GM12892 (cell line): ENCODE measurements at regions not wholly inside any gene's neighbourhood (a gene's known extent, or its start where the extent isn't known, plus 50 kb on each side); places are given as distances from the start of the nearest gene placed in this dataset.

Source experiments
- DNase-seq: peaks from one replicate; pipeline ENCODE4 v3.0.0; 2011; ENCODE audit not compliant: insufficient read length
- FAIRE-seq: peaks from 2 replicates; lab custom pipeline; 2011; peaks lifted over from hg19 to GRCh38; lab: Jason Lieb, UNC
- POLR2A ChIP-seq: IDR thresholded peaks from 2 replicates; pipeline ENCODE4 v1.6.1; 2011; ENCODE audit warnings: low read depth, low read length, control low read depth
- POLR2AphosphoS5 ChIP-seq: IDR thresholded peaks from 2 replicates; pipeline ENCODE4 v1.6.1; 2011; ENCODE audit warnings: low read depth, low read length, control low read depth
- TAF1 ChIP-seq: IDR thresholded peaks from 2 replicates; pipeline ENCODE4 v1.6.1; 2011; ENCODE audit warnings: low read depth, mild to moderate bottlenecking, control low read depth, low read length, borderline replicate concordance

- TF ChIP-seq POLR2AphosphoS5: no peak
- no peak for TF ChIP-seq TAF1
- TF ChIP-seq POLR2A: no peak
- FAIRE-seq (no peak), DNase-seq (no peak)
Measured at GRCh38 chr3:28575746-28576613, 227.4 kb upstream of the AZI2 start.

- TF ChIP-seq POLR2A: no peak
- TF ChIP-seq POLR2AphosphoS5: no peak
- no peak for TF ChIP-seq TAF1
- no peak for DNase-seq
- FAIRE-seq: no peak
Measured at GRCh38 chr3:28576614-28577200, 228.1 kb upstream of the AZI2 start.

- FAIRE-seq (no peak), DNase-seq (no peak)
- TF ChIP-seq TAF1 (no peak), POLR2AphosphoS5 (no peak), POLR2A (no peak)
Measured at GRCh38 chr3:28577941-28578500, 229.4 kb upstream of the AZI2 start.

DNA sequence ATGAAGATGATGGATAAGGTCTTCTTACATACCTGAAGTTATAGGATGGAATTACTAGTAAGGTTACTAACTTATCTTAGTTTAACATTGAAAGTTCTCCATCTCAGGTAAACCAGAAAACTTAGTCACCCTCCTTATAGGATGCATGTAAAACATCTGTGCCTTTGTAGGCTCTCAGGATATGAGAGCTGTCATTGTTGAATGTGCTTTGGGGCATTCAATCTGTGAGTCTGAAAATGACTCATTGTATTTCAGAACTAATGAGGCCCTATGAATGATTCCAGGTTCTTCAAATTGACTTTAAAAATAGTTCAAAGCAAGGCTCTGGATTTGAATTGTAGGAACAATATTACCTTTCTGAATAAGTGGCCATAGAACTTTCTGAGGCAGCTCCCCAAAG is 237.7 kb upstream of the AZI2 start:
- no peak for FAIRE-seq

DNA sequence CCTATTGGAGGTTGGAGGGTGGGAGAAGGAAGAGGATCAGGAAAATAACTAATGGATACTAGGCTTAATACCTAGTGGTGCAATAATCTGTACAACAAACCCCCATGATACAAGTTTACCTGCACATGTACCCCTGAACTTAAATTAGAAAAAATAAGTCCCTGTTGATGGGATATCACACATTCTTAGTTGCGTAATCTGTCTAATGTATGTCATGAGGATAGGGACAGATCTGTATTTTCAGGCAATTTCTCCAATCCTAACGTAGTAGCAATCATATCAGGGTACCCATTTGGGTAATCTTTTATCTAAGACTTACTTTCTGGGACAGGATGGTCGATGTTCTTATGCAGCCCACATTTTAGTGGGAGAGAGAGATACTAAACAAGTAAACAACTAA is 239.1 kb upstream of the AZI2 start:
- FAIRE-seq (no peak), DNase-seq (no peak)
- TF ChIP-seq TAF1 (no peak), POLR2A (no peak), POLR2AphosphoS5 (no peak)

More for the DNA sequence above, 237.7 kb upstream of the AZI2 start:
- no peak for DNase-seq
- TF ChIP-seq TAF1: no peak
- no peak for TF ChIP-seq POLR2A
- no peak for TF ChIP-seq POLR2AphosphoS5

DNA sequence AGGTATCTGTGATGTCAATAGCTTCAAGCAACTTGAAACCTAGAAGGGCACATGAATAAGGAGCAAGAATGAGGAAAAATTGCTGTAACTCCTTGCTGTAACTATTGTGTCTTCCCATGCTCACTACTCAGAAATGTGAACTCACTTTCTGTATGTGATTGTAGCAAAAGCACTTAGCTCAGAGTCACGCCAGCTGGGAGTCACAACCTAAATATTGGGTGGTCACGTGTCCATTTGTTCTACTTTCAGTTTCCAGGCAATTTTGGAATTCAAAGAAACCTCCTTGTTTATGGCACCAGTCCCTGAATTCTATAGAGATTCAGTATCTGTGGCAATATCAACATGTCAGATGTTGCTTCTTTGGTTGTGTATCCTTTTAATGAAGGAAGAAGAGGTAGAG is 241.6 kb upstream of the AZI2 start:
- no peak for TF ChIP-seq POLR2AphosphoS5
- no peak for TF ChIP-seq TAF1
- no peak for TF ChIP-seq POLR2A
- FAIRE-seq: no peak
- no peak for DNase-seq

GRCh38 chr3:28590860-28591259 is 242.2 kb upstream of the AZI2 start:
- FAIRE-seq (no peak), DNase-seq (no peak)
- no peak for TF ChIP-seq POLR2A
- TF ChIP-seq TAF1: no peak
- no peak for TF ChIP-seq POLR2AphosphoS5

DNA sequence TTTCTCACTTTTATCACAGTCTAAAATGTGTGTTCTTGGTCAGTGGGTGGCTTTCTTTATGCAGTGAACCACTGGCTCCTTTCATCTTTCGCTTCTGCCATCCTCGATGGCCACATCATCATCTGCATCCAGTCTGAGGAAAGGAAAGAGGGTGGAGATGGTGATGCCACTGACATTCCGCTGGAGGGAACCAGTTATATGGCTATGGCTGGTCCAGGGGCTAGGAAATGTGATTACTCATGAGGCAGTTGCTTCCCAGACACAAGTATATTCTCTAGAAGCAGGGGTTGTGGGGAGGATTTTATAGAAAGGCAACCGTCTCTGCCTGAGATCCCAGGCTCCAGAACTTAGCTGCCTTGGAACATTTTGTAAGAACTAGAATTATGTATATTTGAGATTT is 246.7 kb upstream of the AZI2 start:
- no peak for DNase-seq
- TF ChIP-seq TAF1: no peak
- TF ChIP-seq POLR2AphosphoS5: no peak
- TF ChIP-seq POLR2A: no peak
- no peak for FAIRE-seq

DNA sequence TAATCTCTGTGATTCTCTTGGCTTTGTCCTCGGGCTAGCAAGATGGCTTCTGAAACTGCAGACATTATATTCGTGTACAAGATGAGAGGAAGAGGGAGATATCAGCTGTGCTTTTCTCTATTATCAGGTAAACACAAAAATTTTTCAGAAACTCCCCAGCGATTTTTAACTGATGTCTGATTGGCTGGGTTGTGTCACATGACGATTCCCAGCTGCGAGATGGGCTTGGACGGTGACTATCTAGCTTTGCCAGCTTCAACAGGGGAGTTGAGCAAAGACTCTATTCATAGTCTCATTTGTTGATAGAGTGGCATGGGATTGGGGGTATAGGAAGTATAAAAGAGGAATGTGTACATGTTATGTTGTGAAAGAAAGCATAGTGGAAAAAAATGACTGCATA is 248.8 kb upstream of the AZI2 start:
- DNase-seq: no peak
- TF ChIP-seq TAF1 (no peak), POLR2AphosphoS5 (no peak), POLR2A (no peak)
- no peak for FAIRE-seq

DNA sequence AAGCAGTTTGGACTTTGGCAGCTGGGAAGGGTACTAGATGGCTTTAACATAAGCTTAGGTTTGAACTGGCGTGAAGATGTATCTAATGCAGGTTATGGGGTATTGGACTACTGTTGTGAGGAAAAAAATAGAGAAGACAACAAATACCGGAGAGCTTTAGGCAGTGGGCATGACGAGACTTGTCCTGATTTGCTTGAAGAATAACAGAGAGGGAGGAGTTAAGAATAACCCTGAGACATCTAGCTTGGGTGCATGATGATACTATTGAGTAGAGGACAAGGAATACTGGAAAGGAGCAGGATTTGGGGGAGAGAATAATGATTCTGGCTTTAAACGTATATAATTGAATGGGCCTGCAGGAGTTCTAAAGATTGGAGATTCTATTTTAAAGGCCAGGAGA is 249.5 kb upstream of the AZI2 start:
- TF ChIP-seq TAF1: no peak
- no peak for TF ChIP-seq POLR2A
- TF ChIP-seq POLR2AphosphoS5: no peak
- DNase-seq (no peak), FAIRE-seq (no peak)

DNA sequence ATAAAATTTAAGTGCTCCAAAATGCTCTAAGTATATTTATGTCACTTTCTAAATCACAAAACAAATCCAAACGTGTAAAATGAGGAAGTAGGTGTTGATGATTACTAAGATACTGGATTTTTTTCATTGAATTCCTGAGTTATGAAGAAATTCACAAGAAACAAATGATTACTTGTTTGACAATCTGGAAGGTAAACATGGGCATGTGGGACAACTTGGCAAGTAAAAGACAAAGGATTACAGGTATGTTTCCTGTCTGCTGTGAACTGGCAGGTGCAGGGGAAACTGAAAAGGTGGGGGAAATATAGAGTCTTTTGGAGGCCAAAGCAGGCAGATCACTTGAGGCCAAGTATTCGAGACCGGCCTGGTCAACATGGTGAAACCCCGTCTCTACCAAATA is 252.7 kb upstream of the AZI2 start:
- FAIRE-seq (no peak), DNase-seq (no peak)
- no peak for TF ChIP-seq POLR2A
- TF ChIP-seq TAF1: no peak
- TF ChIP-seq POLR2AphosphoS5: no peak

- TF ChIP-seq TAF1 (no peak), POLR2A (no peak), POLR2AphosphoS5 (no peak)
- FAIRE-seq: no peak
- no peak for DNase-seq
Measured at GRCh38 chr3:28606283-28606682, 257.7 kb upstream of the AZI2 start.
